GM10266 (cell line): ENCODE measurements at regions not wholly inside any gene's neighbourhood (a gene's known extent, or its start where the extent isn't known, plus 50 kb on each side); places are given as distances from the start of the nearest gene placed in this dataset.

Experiments used
- DNase-seq: peaks from one replicate; pipeline ENCODE4 v3.0.0; 2012; ENCODE audit errors: extremely low spot score
- TF ChIP-seq, protein P1 (sequence below): IDR thresholded peaks from 2 replicates; pipeline ENCODE4 v1.5.1; 2012; ENCODE audit warnings: mild to moderate bottlenecking, low read depth; ENCODE audit not compliant: control insufficient read depth, insufficient read depth; ENCODE audit errors: missing control alignments

- DNase-seq: no peak
- TF ChIP-seq, protein P1, sequence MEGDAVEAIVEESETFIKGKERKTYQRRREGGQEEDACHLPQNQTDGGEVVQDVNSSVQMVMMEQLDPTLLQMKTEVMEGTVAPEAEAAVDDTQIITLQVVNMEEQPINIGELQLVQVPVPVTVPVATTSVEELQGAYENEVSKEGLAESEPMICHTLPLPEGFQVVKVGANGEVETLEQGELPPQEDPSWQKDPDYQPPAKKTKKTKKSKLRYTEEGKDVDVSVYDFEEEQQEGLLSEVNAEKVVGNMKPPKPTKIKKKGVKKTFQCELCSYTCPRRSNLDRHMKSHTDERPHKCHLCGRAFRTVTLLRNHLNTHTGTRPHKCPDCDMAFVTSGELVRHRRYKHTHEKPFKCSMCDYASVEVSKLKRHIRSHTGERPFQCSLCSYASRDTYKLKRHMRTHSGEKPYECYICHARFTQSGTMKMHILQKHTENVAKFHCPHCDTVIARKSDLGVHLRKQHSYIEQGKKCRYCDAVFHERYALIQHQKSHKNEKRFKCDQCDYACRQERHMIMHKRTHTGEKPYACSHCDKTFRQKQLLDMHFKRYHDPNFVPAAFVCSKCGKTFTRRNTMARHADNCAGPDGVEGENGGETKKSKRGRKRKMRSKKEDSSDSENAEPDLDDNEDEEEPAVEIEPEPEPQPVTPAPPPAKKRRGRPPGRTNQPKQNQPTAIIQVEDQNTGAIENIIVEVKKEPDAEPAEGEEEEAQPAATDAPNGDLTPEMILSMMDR: no peak
Observed at GRCh38 chr12:38998887-38999482, 93.6 kb upstream of the CPNE8 start.

GRCh38 chr12:38995249-38995648 lies 89.9 kb upstream of the CPNE8 start:
- DNase-seq: no peak
- TF ChIP-seq, protein P1: no peak

DNA sequence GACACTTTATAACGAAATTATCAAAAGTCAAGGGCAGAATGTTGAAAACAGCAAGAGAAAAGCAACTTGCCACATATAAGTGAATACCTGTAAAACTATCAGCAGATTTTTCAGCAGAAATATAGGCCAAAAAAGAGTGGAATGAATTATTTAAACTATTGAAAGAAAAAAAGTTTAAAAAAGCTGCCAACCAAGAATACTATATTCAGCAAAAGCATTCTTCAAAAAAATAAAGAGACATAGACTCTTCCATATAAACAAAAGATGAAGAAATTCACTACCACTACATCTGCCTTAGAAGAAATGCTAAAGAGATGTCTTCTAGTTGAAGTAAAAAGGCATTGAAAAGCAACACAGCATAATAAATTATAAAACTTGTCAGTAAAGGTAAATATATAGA lies 80.6 kb upstream of the CPNE8 start:
- no peak for DNase-seq
- TF ChIP-seq, protein P1: no peak

DNA sequence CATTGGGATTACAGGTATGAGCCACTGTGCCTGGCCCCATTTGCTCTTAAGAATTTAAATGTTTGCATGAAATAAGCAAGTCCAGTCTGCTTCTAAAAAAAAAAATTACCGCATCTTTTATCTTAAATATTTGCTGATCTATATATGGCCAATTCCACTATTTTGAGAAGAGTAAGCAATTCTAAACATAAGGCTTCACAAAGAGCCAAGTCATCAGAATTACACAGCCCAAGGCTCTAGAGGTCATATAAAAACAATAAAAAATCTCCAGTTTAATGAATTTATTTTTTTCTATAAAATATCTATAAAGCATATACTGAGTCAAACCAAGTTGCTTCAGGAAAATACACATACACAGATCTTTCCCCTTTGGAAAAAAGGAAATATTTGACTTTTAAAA lies 79.0 kb upstream of the CPNE8 start:
- TF ChIP-seq, protein P1: no peak
- DNase-seq: no peak

GRCh38 chr12:38983117-38983571 lies 77.8 kb upstream of the CPNE8 start:
- TF ChIP-seq, protein P1: no peak
- no peak for DNase-seq

DNA sequence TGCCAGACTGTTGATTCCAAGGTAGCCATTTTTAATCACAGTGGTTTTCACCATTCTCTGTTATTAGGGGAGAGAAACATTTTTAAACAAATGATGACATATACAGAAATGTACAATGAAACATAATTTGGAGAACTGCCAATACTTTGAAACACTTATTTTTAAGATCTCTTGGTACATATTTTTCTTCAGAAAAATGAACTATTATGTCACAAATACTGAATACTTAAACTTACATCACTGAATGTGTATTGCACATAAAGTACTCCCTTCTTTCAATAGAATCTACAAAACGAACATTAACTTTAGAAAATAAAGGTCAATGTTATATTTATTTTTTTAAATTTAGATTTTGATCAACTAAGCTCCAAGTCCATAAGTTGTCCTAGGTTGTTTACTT lies 71.7 kb upstream of the CPNE8 start:
- TF ChIP-seq, protein P1: no peak
- DNase-seq: no peak

DNA sequence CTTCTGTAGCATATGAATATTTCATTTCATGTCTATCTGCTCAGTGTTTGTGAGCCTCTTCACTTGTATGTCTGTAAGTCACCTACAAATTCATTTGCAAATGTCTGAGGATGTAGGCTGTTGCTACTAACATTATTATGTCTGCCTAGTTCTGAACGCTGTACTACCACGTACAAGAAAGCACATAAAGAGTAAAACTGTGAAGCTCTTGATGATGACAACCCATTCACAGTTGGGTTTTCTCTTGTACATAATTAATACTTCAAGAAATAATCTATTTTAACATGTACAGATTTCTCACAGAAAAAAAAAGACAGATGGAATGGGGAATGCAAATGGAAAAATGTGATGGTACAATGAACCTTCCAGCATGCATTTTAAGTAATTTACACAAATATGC lies 64.3 kb upstream of the CPNE8 start:
- TF ChIP-seq, protein P1: no peak

More for the DNA sequence above, 64.3 kb upstream of the CPNE8 start:
- DNase-seq: no peak
